Pancreas (tissue), 10 donors: ENCODE measurements at regions not wholly inside any gene's neighbourhood (a gene's known extent, or its start where the extent isn't known, plus 50 kb on each side); places are given as distances from the start of the nearest gene placed in this dataset.

Source experiments
- ATAC-seq, 4 donors: fragments of 200-7000 bp; cut with Tn5 transposase; one replicate each; pipeline versions ENCODE4 v1.8.0 to v1.9.1; 2020; ENCODE audit warnings: mild to moderate bottlenecking in 4 of 4, moderate library complexity in 4 of 4
- DNase-seq, 6 donors: peaks; one replicate each; pipeline ENCODE4 v3.0.0-alpha.2; 2020
- FAIRE-seq: peaks from 2 replicates; lab custom pipeline; 2012; peaks lifted over from hg19 to GRCh38; lab: Jason Lieb, UNC
- H3K27ac ChIP-seq, 4 donors: fragments of 200-600 bp; sonication (generic); 1 replicate in 3 of 4; 2 replicates in 1 of 4; pipeline versions ENCODE4 v1.5.0 to v1.8.0; 2020
- H3K27me3 ChIP-seq, 4 donors: fragments of 200-600 bp; one replicate each; pipeline ENCODE4 v1.8.0; 2021
- H3K36me3 ChIP-seq, 3 donors: fragments of 200-600 bp; sonication (generic) in 1 of 3; one replicate each; pipeline versions ENCODE4 v1.5.0 to v1.8.0; 2020 to 2021
- H3K4me1 ChIP-seq, 3 donors: fragments of 200-600 bp; one replicate each; pipeline ENCODE4 v1.8.0; 2021
- H3K4me3 ChIP-seq, 4 donors: fragments of 200-600 bp; sonication (generic) in 2 of 4; one replicate each; pipeline versions ENCODE4 v1.5.0 to v1.8.0; 2020 to 2021
- H3K9me3 ChIP-seq, 4 donors: fragments of 200-600 bp; one replicate each; pipeline ENCODE4 v1.8.0; 2021
- WGBS, 2 donors: extraction: QIAGEN DNeasy Blood & Tissue Kit; methylation state at CpG; one replicate each; pipeline ENCODE4 v1.1.7; 2013; 5-methylcytosine and 5-hydroxymethylcytosine counted together
- intact Hi-C, 3 donors: fragments of 100-400 bp; cut with DNase I; formaldehyde crosslinking; loops; one replicate each; pipeline versions ENCODE4 v1.11.1 to v1.14.2; 2022
- TF ChIP-seq, protein P1 (sequence below), 4 donors: fragments of 200-600 bp; sonication (generic) in 3 of 4; IDR thresholded peaks; one replicate each; pipeline versions ENCODE4 v1.5.0 to v1.8.0; 2021; ENCODE audit warnings: antibody characterized with exemption in 4 of 4
- donor health status: healthy with polysubstance abuse.
- donor health status: DM: no; HTN: no; CAD: no; lungs with moderate emphysema.
- donor health status: DM: no; HTN: no; CAD: no.
- donor health status: control.
- donor health status: control.
- donor health status: Bipolar disorder and iron deficiency.
- donor health status: DM: yes; HTN: yes; CAD: no.
- donor health status: DM: no; HTN: no; CAD: no.
- donor health status: DM: no; HTN: no; CAD: no.
- donor health status: DM: yes; HTN: yes; CAD: no.

DNA sequence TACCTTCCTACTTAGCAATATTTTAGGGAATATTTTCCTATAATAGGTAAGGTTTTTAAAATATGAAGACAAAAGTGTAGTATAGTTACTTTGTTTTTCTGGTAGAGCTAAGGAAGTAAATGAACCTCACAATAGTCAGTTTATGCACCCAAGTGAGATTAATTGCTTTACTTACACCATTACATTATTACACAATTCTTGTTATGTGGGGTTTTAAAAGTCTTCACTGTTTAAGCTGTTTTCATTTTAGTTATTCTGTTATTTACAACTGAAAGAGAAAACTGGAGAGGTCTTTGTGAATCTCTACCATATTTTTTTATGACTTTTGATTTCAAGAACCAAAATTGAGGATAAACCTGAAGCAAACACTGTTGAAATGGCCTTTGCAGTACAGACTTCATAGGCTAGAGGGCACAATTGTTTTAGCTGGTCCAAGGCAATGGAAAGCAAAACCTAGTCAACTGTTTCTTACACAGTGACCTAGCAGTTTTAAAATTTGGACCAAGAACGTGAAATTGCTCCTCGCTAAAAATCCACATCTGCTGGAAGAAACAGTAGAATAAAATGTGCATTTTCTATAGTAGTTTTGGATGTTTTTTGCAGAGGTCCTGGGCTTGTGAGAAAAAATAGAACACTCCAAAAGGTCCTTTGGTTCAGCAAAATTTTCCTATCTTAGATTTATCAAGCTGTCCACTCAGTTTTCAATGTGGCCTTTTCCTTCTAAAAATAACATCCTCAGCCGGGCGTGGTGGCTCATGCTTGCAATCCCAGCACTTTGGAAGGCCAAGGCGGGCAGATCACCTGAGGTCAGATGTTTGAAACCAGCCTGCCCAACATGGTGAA is 66.4 kb upstream of the FER start:
- Histone ChIP-seq H3K4me1 (no peaks in the 10 kb centered on the region), H3K9me3 (no peaks in the 10 kb centered on the region), H3K27me3 (no peaks in the 10 kb centered on the region), H3K27ac (no peak overlapping the region), H3K36me3 (no peaks in the 10 kb centered on the region), H3K4me3 (no peak overlapping the region)
- ATAC-seq (peak; percentile 85 to 98 (median 96)), FAIRE-seq (peak; percentile 96), DNase-seq (peak in 2 of 6 donors; percentile 9 to 44)
- intact Hi-C loops: no loop called here
- TF ChIP-seq, protein P1, sequence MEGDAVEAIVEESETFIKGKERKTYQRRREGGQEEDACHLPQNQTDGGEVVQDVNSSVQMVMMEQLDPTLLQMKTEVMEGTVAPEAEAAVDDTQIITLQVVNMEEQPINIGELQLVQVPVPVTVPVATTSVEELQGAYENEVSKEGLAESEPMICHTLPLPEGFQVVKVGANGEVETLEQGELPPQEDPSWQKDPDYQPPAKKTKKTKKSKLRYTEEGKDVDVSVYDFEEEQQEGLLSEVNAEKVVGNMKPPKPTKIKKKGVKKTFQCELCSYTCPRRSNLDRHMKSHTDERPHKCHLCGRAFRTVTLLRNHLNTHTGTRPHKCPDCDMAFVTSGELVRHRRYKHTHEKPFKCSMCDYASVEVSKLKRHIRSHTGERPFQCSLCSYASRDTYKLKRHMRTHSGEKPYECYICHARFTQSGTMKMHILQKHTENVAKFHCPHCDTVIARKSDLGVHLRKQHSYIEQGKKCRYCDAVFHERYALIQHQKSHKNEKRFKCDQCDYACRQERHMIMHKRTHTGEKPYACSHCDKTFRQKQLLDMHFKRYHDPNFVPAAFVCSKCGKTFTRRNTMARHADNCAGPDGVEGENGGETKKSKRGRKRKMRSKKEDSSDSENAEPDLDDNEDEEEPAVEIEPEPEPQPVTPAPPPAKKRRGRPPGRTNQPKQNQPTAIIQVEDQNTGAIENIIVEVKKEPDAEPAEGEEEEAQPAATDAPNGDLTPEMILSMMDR (IDR thresholded peaks at IDR 0.05): peak; percentile 26 to 68 (median 61)
- 14 to 17% methylated on average over 5 of the region's 5 CpGs for WGBS, 2 donors

DNA sequence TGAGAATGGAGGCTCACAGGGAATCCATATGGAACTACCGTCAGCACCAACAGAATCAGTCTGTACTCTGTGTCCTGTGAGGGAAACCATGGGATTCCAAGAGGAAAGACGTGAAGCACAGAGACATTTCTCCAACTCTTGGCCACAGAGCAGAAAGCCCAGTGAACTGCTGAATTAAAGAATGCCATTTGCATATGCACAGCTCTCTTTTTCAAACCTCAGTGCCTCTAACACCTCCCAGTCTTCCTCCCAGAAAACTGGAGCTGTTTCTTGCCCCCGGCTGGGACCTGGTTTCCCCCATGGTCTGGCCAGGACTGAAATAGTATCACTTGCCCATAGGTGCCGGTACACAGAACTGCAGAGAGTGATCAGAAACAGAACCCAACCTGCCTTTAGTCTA is 69.6 kb upstream of the FER start:
- no peak overlapping the region for H3K4me3 ChIP-seq
- 73 to 77% methylated on average over 4 of the region's 4 CpGs for WGBS, 2 donors
- H3K36me3 ChIP-seq: no peaks in the 10 kb centered on the region
- H3K27ac ChIP-seq: no peak overlapping the region
- H3K27me3 ChIP-seq: no peaks in the 10 kb centered on the region
- FAIRE-seq: no peak
- H3K4me1 ChIP-seq: no peaks in the 10 kb centered on the region
- no peaks in the 10 kb centered on the region for H3K9me3 ChIP-seq
- no peak for ATAC-seq
- TF ChIP-seq, protein P1 (IDR thresholded peaks at IDR 0.05): no peak
- DNase-seq: no peak
- intact Hi-C loops: no loop called here

DNA sequence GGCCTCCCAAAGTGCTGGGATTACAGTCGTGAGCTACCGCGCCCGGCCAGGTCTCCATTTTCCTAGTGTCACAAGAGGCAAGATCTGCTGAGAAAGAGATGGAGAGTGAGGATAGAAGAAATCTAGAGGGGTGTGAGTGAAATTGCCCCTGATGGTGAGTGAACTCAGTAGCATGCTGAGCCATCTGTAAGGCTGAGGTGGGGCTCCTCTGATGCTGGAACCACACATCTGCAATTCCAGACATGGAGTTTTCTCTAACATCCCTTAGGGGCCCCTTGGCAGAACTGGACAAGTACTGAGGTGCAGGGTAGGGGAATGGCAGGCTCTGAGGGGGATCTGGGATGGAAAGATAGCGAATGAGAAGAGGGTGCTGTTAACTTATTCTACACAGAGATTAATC is 72.0 kb upstream of the FER start:
- no peak for DNase-seq
- no peaks in the 10 kb centered on the region for H3K27me3 ChIP-seq

DNA sequence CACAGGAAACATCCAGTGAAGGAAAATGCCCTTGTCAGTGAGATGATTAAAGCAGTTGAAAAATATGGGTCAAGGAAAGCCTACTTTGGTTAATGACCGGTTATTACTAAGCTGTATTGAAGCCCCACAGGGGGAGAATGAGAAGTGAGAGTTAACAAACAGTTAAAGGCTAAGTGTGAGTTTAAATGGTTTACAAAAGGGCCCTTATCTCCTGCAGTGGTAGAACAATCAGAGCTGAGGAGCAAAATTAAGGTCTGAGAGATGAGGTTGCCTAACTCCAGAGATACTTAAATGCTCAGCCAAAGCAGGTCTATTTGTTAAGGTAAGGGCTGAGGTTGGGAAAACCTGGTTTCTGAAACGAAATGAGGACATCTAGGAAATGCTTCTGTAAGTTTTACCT is 75.1 kb upstream of the FER start:
- ATAC-seq (no peak), FAIRE-seq (no peak), DNase-seq (no peak)
- 40 to 62% methylated on average over 2 of the region's 2 CpGs for WGBS, 2 donors
- no peaks in the 10 kb centered on the region for H3K36me3 ChIP-seq
- TF ChIP-seq, protein P1 (IDR thresholded peaks at IDR 0.05): no peak
- H3K4me3 ChIP-seq: no peak overlapping the region
- H3K4me1 ChIP-seq: no peaks in the 10 kb centered on the region
- H3K27ac ChIP-seq: no peak overlapping the region
- no peaks in the 10 kb centered on the region for H3K9me3 ChIP-seq
- intact Hi-C loops: no loop called here
- H3K27me3 ChIP-seq: no peaks in the 10 kb centered on the region

More for the DNA sequence above, 72.0 kb upstream of the FER start:
- ATAC-seq: no peak
- no peaks in the 10 kb centered on the region for H3K4me1 ChIP-seq
- TF ChIP-seq, protein P1 (IDR thresholded peaks at IDR 0.05): no peak
- no peak overlapping the region for H3K27ac ChIP-seq
- H3K4me3 ChIP-seq: no peak overlapping the region
- intact Hi-C loops: no loop called here
- no peaks in the 10 kb centered on the region for H3K9me3 ChIP-seq
- no peak for FAIRE-seq
- 88 to 93% methylated on average over 5 of the region's 5 CpGs for WGBS, 2 donors
- no peaks in the 10 kb centered on the region for H3K36me3 ChIP-seq
